Activated CD4-positive, alpha-beta memory T cell treated with anti-CD3 and anti-CD28 coated beads, Interleukin-2, amount 10 ng/mL, durations not matched to agents 7 days and 5 days (primary cell): ENCODE measurements at regions not wholly inside any gene's neighbourhood (a gene's known extent, or its start where the extent isn't known, plus 50 kb on each side); places are given as distances from the start of the nearest gene placed in this dataset.

Experiments used
- CTCF ChIA-PET: fragments of 350-600 bp; sonication (Branson Sonifier 250); formaldehyde crosslinking; loops from one replicate; lab custom pipeline; 2021; ENCODE audit warnings: antibody characterized with exemption, inconsistent platforms; lab: Charles Lee
- POLR2A ChIA-PET: fragments of 350-600 bp; sonication (Branson Sonifier 250); formaldehyde crosslinking; loops from one replicate; lab custom pipeline; 2021; ENCODE audit warnings: antibody characterized with exemption; lab: Charles Lee
- DNase-seq: peaks from one replicate; pipeline ENCODE4 v3.0.0-alpha.2; 2020
- H3K27ac Mint-ChIP-seq: one replicate; pipeline ENCODE4 v1.8.0; 2021; ENCODE audit warnings: mild to moderate bottlenecking, mixed read lengths
- H3K27me3 Mint-ChIP-seq: one replicate; pipeline ENCODE4 v1.8.0; 2021; ENCODE audit warnings: mixed read lengths
- H3K36me3 Mint-ChIP-seq: one replicate; pipeline ENCODE4 v1.8.0; 2021; ENCODE audit warnings: low read depth, mixed read lengths
- H3K4me1 Mint-ChIP-seq: one replicate; pipeline ENCODE4 v1.8.0; 2021; ENCODE audit warnings: mixed read lengths
- H3K4me3 Mint-ChIP-seq: one replicate; pipeline ENCODE4 v1.8.0; 2021; ENCODE audit warnings: mild to moderate bottlenecking, mixed read lengths
- H3K9me3 Mint-ChIP-seq: one replicate; pipeline ENCODE4 v1.8.0; 2021; ENCODE audit warnings: mixed read lengths

GRCh38 chr17:79511471-79511870, 99.4 kb downstream of the RBFOX3 start:
- peaks cover 3% of the 10 kb centered on the region for H3K9me3 Mint-ChIP-seq
- H3K27me3 Mint-ChIP-seq, result no peaks in the 10 kb centered on the region
- H3K27ac Mint-ChIP-seq, result no peak overlapping the region
- CTCF ChIA-PET, result no interaction called here
- no peak overlapping the region for H3K4me3 Mint-ChIP-seq
- no peaks in the 10 kb centered on the region for H3K36me3 Mint-ChIP-seq
- no peak for DNase-seq
- POLR2A ChIA-PET, result no interaction called here
- H3K4me1 Mint-ChIP-seq, result no peaks in the 10 kb centered on the region

DNA sequence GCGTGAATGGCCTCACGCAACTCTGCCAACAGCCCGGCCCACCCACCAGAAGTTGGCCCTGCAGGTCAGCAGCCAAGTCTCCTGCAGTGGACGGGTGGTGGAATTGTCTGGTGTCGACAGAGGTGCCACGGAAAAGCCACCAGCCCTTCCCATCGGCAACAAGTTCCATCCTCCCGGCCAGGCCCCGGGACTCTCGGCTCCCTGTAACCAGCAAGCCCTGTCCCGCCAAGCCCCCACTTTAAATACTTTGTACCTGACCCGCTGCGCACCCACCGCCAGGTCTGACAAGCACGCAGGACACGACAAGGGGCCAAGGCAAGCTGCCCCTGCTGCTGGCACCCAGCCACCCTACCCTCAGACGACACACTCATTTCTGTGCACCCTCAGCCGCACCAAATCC, 100.8 kb downstream of the RBFOX3 start:
- Mint-ChIP-seq H3K27ac (no peak overlapping the region), H3K36me3 (no peaks in the 10 kb centered on the region), H3K4me3 (no peak overlapping the region), H3K27me3 (no peaks in the 10 kb centered on the region), H3K4me1 (no peaks in the 10 kb centered on the region), H3K9me3 (peaks cover 3% of the 10 kb centered on the region)
- POLR2A ChIA-PET, result no interaction called here
- no peak for DNase-seq
- CTCF ChIA-PET, result no interaction called here

DNA sequence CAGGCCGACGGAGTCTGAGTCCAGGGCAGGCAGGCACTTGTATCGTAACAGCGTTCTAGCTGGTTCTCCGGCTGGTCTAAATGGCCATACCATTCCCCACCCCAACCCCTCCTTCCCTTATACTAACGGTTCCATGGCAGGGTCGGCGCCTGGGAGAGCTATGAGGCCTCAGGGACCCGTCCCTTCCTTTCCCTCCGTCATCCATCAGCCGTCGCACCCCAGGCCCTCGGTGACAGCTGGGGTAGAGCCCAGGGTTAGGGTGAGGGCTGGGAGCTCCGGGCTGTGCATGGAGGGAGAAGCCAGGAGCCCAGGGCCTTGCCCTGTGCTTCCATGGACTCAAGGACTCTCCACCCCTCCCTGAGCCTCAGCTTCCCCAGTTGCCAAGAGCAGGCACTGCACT, 101.4 kb downstream of the RBFOX3 start:
- H3K27me3 Mint-ChIP-seq, result no peaks in the 10 kb centered on the region
- H3K27ac Mint-ChIP-seq, result no peak overlapping the region
- DNase-seq, result no peak
- no peak overlapping the region for H3K4me3 Mint-ChIP-seq
- ChIA-PET POLR2A (no interaction called here), CTCF (no interaction called here)
- H3K36me3 Mint-ChIP-seq, result no peaks in the 10 kb centered on the region
- no peaks in the 10 kb centered on the region for H3K4me1 Mint-ChIP-seq
- H3K9me3 Mint-ChIP-seq, result peaks cover 3% of the 10 kb centered on the region

DNA sequence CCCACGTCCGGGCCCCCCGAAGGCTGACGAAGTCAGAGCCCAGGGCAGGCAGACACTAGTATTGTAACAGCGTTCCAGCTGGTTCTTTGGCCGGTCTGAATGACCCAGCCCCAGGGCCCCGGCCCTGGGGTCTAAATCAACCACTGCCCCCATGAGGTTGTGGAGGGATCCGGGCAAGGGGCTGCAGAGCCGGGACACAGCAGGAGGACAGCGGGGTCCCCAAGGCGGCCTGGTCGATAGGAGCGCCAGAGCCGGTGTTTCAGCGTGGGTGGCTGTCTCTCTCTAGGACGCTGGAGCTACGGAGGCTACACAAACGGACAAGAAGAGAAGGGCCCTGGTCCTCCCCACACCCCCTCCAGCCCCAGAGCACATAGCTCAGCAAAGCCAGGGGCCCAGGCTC, 101.8 kb downstream of the RBFOX3 start:
- no peak overlapping the region for H3K27ac Mint-ChIP-seq
- H3K4me3 Mint-ChIP-seq, result no peak overlapping the region
- H3K36me3 Mint-ChIP-seq, result no peaks in the 10 kb centered on the region
- ChIA-PET POLR2A (no interaction called here), CTCF (no interaction called here)
- peaks cover 3% of the 10 kb centered on the region for H3K9me3 Mint-ChIP-seq
- H3K4me1 Mint-ChIP-seq, result no peaks in the 10 kb centered on the region
- no peak for DNase-seq
- no peaks in the 10 kb centered on the region for H3K27me3 Mint-ChIP-seq

DNA sequence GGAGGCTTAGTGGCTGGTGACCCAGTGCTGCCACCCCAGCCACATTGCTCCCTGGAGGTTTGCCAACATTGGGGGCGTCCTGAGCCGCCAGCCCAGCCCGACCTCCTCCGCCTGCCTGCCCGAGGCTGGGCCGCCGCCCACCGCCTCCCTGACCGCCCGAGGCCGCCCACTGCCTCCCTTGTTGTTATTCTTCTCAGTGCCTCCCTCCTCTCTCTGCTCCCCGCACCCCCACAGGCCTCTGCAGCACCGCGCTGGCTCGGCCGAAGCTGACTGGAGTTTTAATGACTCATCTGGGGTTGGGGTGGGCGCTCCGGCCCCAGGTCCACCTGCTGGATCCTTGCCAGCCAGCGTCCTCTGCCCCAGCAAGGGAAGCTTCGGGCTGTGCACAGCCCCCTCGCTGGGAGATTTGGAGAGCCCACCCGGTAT, 102.5 kb downstream of the RBFOX3 start:
- peaks cover 2% of the 10 kb centered on the region for H3K27me3 Mint-ChIP-seq
- no peak overlapping the region for H3K4me3 Mint-ChIP-seq
- H3K4me1 Mint-ChIP-seq, result no peaks in the 10 kb centered on the region
- no peak overlapping the region for H3K27ac Mint-ChIP-seq
- no peaks in the 10 kb centered on the region for H3K36me3 Mint-ChIP-seq
- DNase-seq, result no peak
- H3K9me3 Mint-ChIP-seq, result peaks cover 3% of the 10 kb centered on the region
- ChIA-PET CTCF (no interaction called here), POLR2A (no interaction called here)

DNA sequence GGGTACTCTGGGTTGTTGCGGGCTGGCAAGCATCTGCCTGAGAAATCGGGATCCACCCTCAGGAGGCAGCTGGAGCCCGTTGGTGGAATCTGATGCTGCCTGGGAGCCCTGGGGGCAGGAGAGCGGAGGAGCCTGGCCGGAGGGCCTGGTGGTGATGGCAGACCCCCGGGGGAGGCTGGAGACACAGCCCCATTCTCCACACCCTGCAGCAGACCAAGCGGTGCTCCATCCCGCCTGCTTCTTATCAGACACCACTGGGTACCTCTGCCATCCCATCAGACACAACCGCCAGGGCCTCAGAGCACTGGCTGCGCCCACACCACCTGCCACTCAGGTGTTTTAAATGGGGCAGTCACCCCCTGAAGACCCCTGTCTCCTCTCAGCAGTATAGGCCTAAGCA, 103.9 kb downstream of the RBFOX3 start:
- Mint-ChIP-seq H3K9me3 (peaks cover 3% of the 10 kb centered on the region), H3K36me3 (no peaks in the 10 kb centered on the region), H3K27ac (no peak overlapping the region), H3K27me3 (peaks cover 2% of the 10 kb centered on the region), H3K4me1 (no peaks in the 10 kb centered on the region), H3K4me3 (no peak overlapping the region)
- no peak for DNase-seq
- ChIA-PET POLR2A (no interaction called here), CTCF (no interaction called here)

DNA sequence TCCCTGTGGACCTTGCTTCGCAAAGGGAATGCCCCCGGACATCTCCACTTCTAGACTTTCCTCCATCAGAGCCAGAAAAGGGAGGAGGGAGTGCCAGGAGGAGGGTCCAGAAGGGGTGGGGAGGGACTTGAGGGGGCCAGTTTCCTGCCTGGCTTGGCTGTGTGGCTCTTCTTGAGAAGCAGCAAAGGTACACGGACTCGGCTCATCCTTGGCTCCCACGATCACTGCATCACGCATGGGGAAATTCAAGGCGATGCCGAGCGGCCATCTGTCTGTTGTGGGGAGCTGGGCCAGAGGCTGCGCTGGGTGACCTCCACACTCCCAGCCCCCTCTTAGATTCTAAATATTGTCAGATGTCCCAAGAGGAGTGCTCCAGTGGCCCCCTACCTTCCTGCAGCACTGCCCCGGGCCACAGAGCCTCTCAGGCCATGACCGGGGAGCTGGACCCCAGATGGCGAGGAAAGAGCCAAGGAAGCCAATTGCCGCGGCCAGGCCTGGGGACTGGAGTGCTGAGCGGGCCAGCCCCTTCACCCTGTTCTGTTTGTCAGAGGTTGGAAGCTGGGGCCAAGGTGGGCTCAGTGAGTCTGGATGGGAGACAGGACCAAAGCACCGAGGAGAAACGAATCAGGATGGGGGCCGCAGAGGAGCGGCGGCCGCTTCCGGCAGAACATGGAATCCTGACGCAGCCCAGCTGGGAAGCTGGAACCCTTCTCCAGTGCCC, 104.5 kb downstream of the RBFOX3 start:
- CTCF ChIA-PET, result no interaction called here
- H3K9me3 Mint-ChIP-seq, result peaks cover 3% of the 10 kb centered on the region
- peaks cover 2% of the 10 kb centered on the region for H3K27me3 Mint-ChIP-seq
- no peaks in the 10 kb centered on the region for H3K36me3 Mint-ChIP-seq
- H3K4me3 Mint-ChIP-seq, result no peak overlapping the region
- POLR2A ChIA-PET, result no interaction called here
- H3K4me1 Mint-ChIP-seq, result no peaks in the 10 kb centered on the region
- H3K27ac Mint-ChIP-seq, result no peak overlapping the region
- DNase-seq, result no peak

GRCh38 chr17:79505199-79505598, 105.7 kb downstream of the RBFOX3 start:
- DNase-seq, result no peak
- ChIA-PET POLR2A (no interaction called here), CTCF (no interaction called here)
- no peaks in the 10 kb centered on the region for H3K9me3 Mint-ChIP-seq
- H3K27me3 Mint-ChIP-seq, result peaks cover 4% of the 10 kb centered on the region
- H3K27ac Mint-ChIP-seq, result no peak overlapping the region
- H3K4me3 Mint-ChIP-seq, result no peak overlapping the region
- H3K4me1 Mint-ChIP-seq, result no peaks in the 10 kb centered on the region
- H3K36me3 Mint-ChIP-seq, result no peaks in the 10 kb centered on the region

DNA sequence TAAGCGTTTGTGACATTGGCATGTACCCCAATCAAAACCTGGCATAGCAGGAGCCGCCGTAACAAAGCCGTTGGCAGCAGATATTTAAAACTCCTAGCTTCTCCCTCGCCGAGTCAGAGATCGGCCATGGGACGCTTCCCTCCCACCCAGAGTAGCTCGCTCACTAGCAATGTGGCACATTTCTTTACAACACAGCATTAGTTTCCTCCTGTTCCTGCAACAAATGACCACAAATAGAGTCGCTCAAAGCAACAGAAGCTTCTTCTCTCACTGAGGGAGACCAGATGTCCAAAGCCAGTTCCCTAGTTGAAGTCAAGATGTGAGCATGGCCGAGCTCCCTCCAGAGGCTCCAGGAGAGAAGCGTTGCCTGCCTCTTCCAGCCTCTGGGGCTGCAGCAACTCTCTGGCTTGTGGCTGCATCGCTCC, 106.7 kb downstream of the RBFOX3 start:
- Mint-ChIP-seq H3K4me3 (no peak overlapping the region), H3K27me3 (peaks cover 4% of the 10 kb centered on the region), H3K27ac (no peak overlapping the region), H3K4me1 (no peaks in the 10 kb centered on the region), H3K9me3 (no peaks in the 10 kb centered on the region), H3K36me3 (no peaks in the 10 kb centered on the region)
- CTCF ChIA-PET, result no interaction called here
- no peak for DNase-seq
- POLR2A ChIA-PET, result no interaction called here

DNA sequence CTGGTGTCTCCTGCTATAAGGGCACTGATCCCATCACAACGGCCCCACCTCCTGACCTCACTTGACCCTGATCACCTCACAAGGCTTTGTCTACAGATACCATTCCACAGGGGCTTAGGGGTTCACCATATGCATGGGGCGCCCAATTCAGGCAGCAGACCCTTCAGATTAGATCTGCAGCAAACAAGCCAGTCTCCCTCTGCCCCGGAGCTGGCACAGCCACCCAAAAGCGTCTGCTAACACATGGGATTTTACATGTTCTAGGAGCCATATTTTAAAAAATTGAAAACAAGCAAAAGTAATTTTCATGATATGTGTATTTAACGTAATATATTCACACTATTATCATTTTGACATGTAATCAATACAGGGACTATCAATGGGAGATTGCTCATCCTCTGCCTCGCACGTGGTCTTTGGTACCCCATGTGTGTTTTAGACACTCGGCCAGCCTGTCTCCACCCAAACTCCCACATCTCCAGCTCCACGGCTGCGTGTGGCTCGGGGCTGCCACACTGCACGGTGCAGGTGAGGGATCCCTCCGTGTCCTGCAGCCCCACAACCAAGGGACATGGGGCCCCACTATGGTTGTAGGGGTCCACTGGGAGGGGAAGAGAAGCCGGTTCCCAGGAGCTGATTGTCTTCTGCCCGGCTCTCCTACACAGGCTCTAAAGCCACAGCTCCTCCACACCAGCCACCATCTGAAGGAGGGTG, 107.6 kb downstream of the RBFOX3 start:
- Mint-ChIP-seq H3K9me3 (no peaks in the 10 kb centered on the region), H3K36me3 (no peaks in the 10 kb centered on the region), H3K27ac (no peak overlapping the region), H3K4me1 (no peaks in the 10 kb centered on the region), H3K27me3 (peaks cover 4% of the 10 kb centered on the region), H3K4me3 (no peak overlapping the region)
- CTCF ChIA-PET, result no interaction called here
- POLR2A ChIA-PET, result no interaction called here
- no peak for DNase-seq

DNA sequence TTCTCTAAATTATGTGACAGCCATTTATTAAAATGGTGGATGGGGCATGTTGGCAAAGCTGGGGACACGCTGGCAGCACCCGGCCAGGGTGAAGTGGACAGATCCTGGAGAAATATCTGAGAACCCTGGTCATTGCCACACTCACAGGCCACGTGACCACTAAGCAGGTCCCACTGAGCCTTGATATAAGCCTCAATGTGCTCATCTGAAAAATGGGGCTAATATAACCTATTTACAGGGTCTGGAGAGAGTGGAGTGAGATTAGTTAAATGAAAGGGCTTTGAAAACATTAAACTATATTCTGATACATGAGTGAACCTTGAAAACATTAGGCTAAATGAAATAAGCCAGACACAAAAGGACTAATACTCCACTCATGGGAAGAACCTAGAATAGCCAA, 108.9 kb downstream of the RBFOX3 start:
- Mint-ChIP-seq H3K27ac (no peak overlapping the region), H3K36me3 (no peaks in the 10 kb centered on the region), H3K27me3 (peaks cover 4% of the 10 kb centered on the region), H3K9me3 (no peaks in the 10 kb centered on the region), H3K4me1 (no peaks in the 10 kb centered on the region), H3K4me3 (no peak overlapping the region)
- POLR2A ChIA-PET, result no interaction called here
- CTCF ChIA-PET, result no interaction called here
- DNase-seq, result no peak

- ChIA-PET CTCF (no interaction called here), POLR2A (no interaction called here)
- DNase-seq, result no peak
- H3K27me3 Mint-ChIP-seq, result peaks cover 4% of the 10 kb centered on the region
- no peak overlapping the region for H3K4me3 Mint-ChIP-seq
- H3K4me1 Mint-ChIP-seq, result no peaks in the 10 kb centered on the region
- H3K9me3 Mint-ChIP-seq, result no peaks in the 10 kb centered on the region
- H3K36me3 Mint-ChIP-seq, result no peaks in the 10 kb centered on the region
- H3K27ac Mint-ChIP-seq, result no peak overlapping the region
Measured at GRCh38 chr17:79500745-79501618, 109.9 kb downstream of the RBFOX3 start.

DNA sequence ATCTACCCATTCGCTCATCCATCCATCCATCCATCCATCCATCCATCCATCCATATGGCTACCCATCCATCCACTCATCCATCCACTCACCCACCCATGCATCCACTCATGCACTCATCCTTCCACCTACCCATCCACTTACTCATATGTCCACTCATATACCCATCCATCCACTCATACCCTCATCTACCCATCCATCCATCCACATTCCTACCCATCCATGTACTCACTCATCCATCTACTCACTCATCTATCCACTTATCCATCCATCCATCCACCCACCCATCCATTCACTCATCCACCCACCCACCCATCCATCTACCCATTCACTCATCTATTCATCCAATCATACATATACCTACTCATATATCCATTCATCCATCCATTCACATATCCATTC, 112.0 kb downstream of the RBFOX3 start:
- H3K36me3 Mint-ChIP-seq, result no peaks in the 10 kb centered on the region
- H3K27me3 Mint-ChIP-seq, result peaks cover 4% of the 10 kb centered on the region
- H3K4me3 Mint-ChIP-seq, result no peak overlapping the region
- POLR2A ChIA-PET, result no interaction called here
- no peaks in the 10 kb centered on the region for H3K4me1 Mint-ChIP-seq
- CTCF ChIA-PET, result no interaction called here
- H3K27ac Mint-ChIP-seq, result no peak overlapping the region
- DNase-seq, result no peak
- H3K9me3 Mint-ChIP-seq, result no peaks in the 10 kb centered on the region
